GM23338 (cell line): ENCODE measurements at regions not wholly inside any gene's neighbourhood (a gene's known extent, or its start where the extent isn't known, plus 50 kb on each side); places are given as distances from the start of the nearest gene placed in this dataset.

Experiments used
- ATAC-seq: fragments of 200-7000 bp; cut with Tn5 transposase; 3 replicates; pipeline ENCODE4 v1.9.1; 2020
- DNase-seq: peaks from one replicate; pipeline ENCODE4 v3.0.0-alpha.2; 2015; ENCODE audit warnings: low spot score
- H2AFZ ChIP-seq: fragments of 200-600 bp; sonication (generic); 2 replicates; pipeline ENCODE4 v1.8.0; 2016; ENCODE audit warnings: antibody characterized with exemption, mild to moderate bottlenecking, moderate library complexity
- H3F3A ChIP-seq: fragments of 200-600 bp; sonication (generic); replicated peaks from 2 replicates; pipeline ENCODE4 v1.8.0; 2017; ENCODE audit warnings: antibody characterized with exemption, mixed run types, low read depth
- H3K27ac ChIP-seq: fragments of 200-600 bp; sonication (generic); 2 replicates; pipeline ENCODE4 v1.6.1; 2016; ENCODE audit warnings: low read depth
- H3K27me3 ChIP-seq: fragments of 200-600 bp; sonication (generic); 2 replicates; pipeline ENCODE4 v1.8.0; 2016; ENCODE audit warnings: mild to moderate bottlenecking, mixed run types, moderate library complexity; ENCODE audit not compliant: insufficient read depth
- H3K36me3 ChIP-seq: fragments of 200-600 bp; sonication (generic); 2 replicates; pipeline ENCODE4 v1.8.0; 2016; ENCODE audit warnings: mild to moderate bottlenecking; ENCODE audit not compliant: insufficient read depth
- H3K4me1 ChIP-seq: fragments of 200-600 bp; sonication (generic); 2 replicates; pipeline ENCODE4 v1.8.0; 2016; ENCODE audit warnings: mild to moderate bottlenecking, moderate library complexity; ENCODE audit not compliant: insufficient read depth
- H3K4me2 ChIP-seq: fragments of 200-600 bp; sonication (generic); 2 replicates; pipeline ENCODE4 v1.7.1; 2017; ENCODE audit warnings: mixed run types
- H3K4me3 ChIP-seq: fragments of 200-600 bp; sonication (generic); 2 replicates; pipeline ENCODE4 v1.6.1; 2016; ENCODE audit warnings: mixed run types
- H3K79me2 ChIP-seq: fragments of 200-600 bp; sonication (generic); replicated peaks from 2 replicates; pipeline ENCODE4 v1.8.0; 2017; ENCODE audit warnings: mild to moderate bottlenecking; ENCODE audit not compliant: insufficient read depth
- H3K9me2 ChIP-seq: fragments of 200-600 bp; sonication (generic); 2 replicates; pipeline ENCODE4 v1.8.0; 2017; ENCODE audit not compliant: insufficient read depth
- H4K20me1 ChIP-seq: fragments of 200-600 bp; sonication (generic); replicated peaks from 2 replicates; pipeline ENCODE4 v1.8.0; 2017; ENCODE audit warnings: mild to moderate bottlenecking; ENCODE audit not compliant: insufficient read depth
- H3K27ac Mint-ChIP-seq: 2 replicates; pipeline ENCODE4 v1.8.0; 2020; ENCODE audit warnings: inconsistent platforms, mild to moderate bottlenecking, moderate library complexity, mixed read lengths
- H3K27me3 Mint-ChIP-seq: 3 replicates; pipeline ENCODE4 v1.8.0; 2022; ENCODE audit warnings: low read depth, mild to moderate bottlenecking, moderate library complexity, mixed read lengths, inconsistent platforms; ENCODE audit not compliant: insufficient read depth, poor library complexity
- H3K36me3 Mint-ChIP-seq: 3 replicates; pipeline ENCODE4 v1.8.0; 2021; ENCODE audit warnings: low read depth, mild to moderate bottlenecking, inconsistent platforms, moderate library complexity, mixed read lengths
- H3K4me1 Mint-ChIP-seq: 3 replicates; pipeline ENCODE4 v1.8.0; 2020; ENCODE audit warnings: mild to moderate bottlenecking, inconsistent platforms, mixed read lengths
- H3K4me3 Mint-ChIP-seq: 3 replicates; pipeline ENCODE4 v1.8.0; 2021; ENCODE audit warnings: moderate library complexity, mild to moderate bottlenecking, inconsistent platforms, mixed read lengths
- H3K9me3 Mint-ChIP-seq: 3 replicates; pipeline ENCODE4 v1.8.0; 2020; ENCODE audit warnings: moderate library complexity, mild to moderate bottlenecking, inconsistent platforms, mixed read lengths
- ETS1 ChIP-seq: IDR thresholded peaks from 2 replicates; pipeline ENCODE4 v1.6.1; 2016; ENCODE audit warnings: antibody characterized with exemption
- EZH2 ChIP-seq: fragments of 200-600 bp; sonication (generic); IDR thresholded peaks from one replicate; pipeline ENCODE4 v1.8.0; 2017; ENCODE audit warnings: antibody characterized with exemption, mild to moderate bottlenecking, low read depth; ENCODE audit not compliant: unreplicated experiment
- EZH2phosphoT487 ChIP-seq: fragments of 200-600 bp; sonication (generic); IDR thresholded peaks from one replicate; pipeline ENCODE4 v1.8.1; 2018; ENCODE audit warnings: antibody characterized with exemption; ENCODE audit not compliant: unreplicated experiment
- JUNB ChIP-seq: IDR thresholded peaks from one replicate; pipeline ENCODE4 v1.6.1; 2016; ENCODE audit warnings: antibody characterized with exemption; ENCODE audit not compliant: unreplicated experiment
- NANOG ChIP-seq: IDR thresholded peaks from 2 replicates; pipeline ENCODE4 v1.6.1; 2016; ENCODE audit warnings: antibody characterized with exemption, borderline replicate concordance
- POLR2AphosphoS5 ChIP-seq: IDR thresholded peaks from 2 replicates; pipeline ENCODE4 v1.6.1; 2016; ENCODE audit warnings: antibody characterized with exemption, low read depth
- REST ChIP-seq: IDR thresholded peaks from one replicate; pipeline ENCODE4 v1.6.1; 2018; ENCODE audit warnings: antibody characterized with exemption; ENCODE audit not compliant: unreplicated experiment
- ZNF114 ChIP-seq: fragments of 250-450 bp; sonication (Bioruptor Pico); IDR thresholded peaks from 2 replicates; pipeline ENCODE4 v1.5.0; 2020; ENCODE audit warnings: mild to moderate bottlenecking, moderate library complexity
- ZNF331 ChIP-seq: fragments of 250-450 bp; sonication (Bioruptor Pico); IDR thresholded peaks from 2 replicates; pipeline ENCODE4 v1.5.0; 2020; ENCODE audit warnings: low read depth, mild to moderate bottlenecking, moderate library complexity
- ZNF462 ChIP-seq: fragments of 250-450 bp; sonication (Bioruptor Pico); IDR thresholded peaks from 2 replicates; pipeline ENCODE4 v1.5.0; 2020; ENCODE audit warnings: mild to moderate bottlenecking, moderate library complexity

GRCh38 chr1:80054129-80054528 lies 1047.6 kb upstream of the ADGRL4 start (continued):
- TF ChIP-seq ZNF462 (no peak), ZNF331 (CRISPR knock-in tag) (no peak)

- no peaks in the 10 kb centered on the region for H3F3A ChIP-seq
- no peaks in the 10 kb centered on the region for H4K20me1 ChIP-seq
- peaks cover 7% of the 10 kb centered on the region for H3K9me3 Mint-ChIP-seq
- ATAC-seq (no peak), DNase-seq (no peak)
- H3K27me3 ChIP-seq = no peaks in the 10 kb centered on the region
- peaks cover 10% of the 10 kb centered on the region for H3K36me3 Mint-ChIP-seq
- no peaks in the 10 kb centered on the region for H3K79me2 ChIP-seq
- no peak overlapping the region for H3K4me3 Mint-ChIP-seq
- H3K36me3 ChIP-seq = no peaks in the 10 kb centered on the region
- H3K27ac ChIP-seq = no peak overlapping the region
- no peak overlapping the region for H3K27ac Mint-ChIP-seq
- no peak overlapping the region for H2AFZ ChIP-seq
- no peaks in the 10 kb centered on the region for H3K4me1 ChIP-seq
- H3K9me2 ChIP-seq = peaks cover 4% of the 10 kb centered on the region; the same call in 1 of the 2 replicates
- H3K4me2 ChIP-seq = no peak overlapping the region
- H3K4me3 ChIP-seq = no peak overlapping the region
- H3K27me3 Mint-ChIP-seq = no peaks in the 10 kb centered on the region
- no peaks in the 10 kb centered on the region for H3K4me1 Mint-ChIP-seq
- TF ChIP-seq JUNB = no peak
- no peak for TF ChIP-seq ZNF114
- no peak for TF ChIP-seq EZH2
- TF ChIP-seq ETS1 = no peak
- TF ChIP-seq NANOG = no peak
- TF ChIP-seq POLR2AphosphoS5 = no peak
- no peak for TF ChIP-seq EZH2phosphoT487
- no peak for TF ChIP-seq ZNF331 (CRISPR knock-in tag)
- TF ChIP-seq REST = no peak
Observed at GRCh38 chr1:80053613-80054012, 1047.1 kb upstream of the ADGRL4 start.
